ENCODE measurements at regions not wholly inside any gene's neighbourhood (a gene's known extent, or its start where the extent isn't known, plus 50 kb on each side); places are given as distances from the start of the nearest gene placed in this dataset.
"Not testable (repeated sequence)": the region's sequence is repeated elsewhere in the genome, so short reads cannot be mapped to it uniquely, and the experiment has no call there.

DNA sequence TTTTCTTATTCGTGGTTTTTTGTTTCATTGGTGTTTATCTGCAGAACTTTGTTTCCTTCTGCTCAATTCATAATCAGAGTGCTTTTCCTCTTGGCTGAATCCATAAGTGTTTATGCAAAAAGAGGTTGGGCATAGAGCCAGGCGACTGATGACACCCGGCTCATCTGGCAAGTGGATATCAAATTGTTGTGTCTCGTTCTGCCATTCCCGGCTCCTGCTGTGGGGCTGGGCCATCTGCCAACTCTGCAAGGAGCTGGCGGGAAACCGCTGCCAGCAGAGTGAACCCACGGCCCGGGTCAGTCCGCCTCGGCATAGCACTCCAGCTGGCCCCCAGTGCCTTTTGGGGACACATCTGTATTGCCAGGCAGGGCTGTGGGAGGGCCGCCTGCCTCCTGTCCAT lies 83.0 kb upstream of the ROPN1B start:
- in situ Hi-C loops (cut with MboI); H2AFZ ChIP-seq (ENCODE audit: control insufficient read depth, low read depth, low read length); POLR2A ChIA-PET; H3K9ac ChIP-seq (ENCODE audit: control insufficient read depth, insufficient read depth, low read length); intact Hi-C loops (cut with micrococcal nuclease; ENCODE audit: unreplicated experiment); ATAC-seq; H3K9me3 ChIP-seq (replicated peaks; ENCODE audit: control insufficient read depth, insufficient read depth, low read length); CTCF ChIA-PET; H4K20me1 ChIP-seq (ENCODE audit: control insufficient read depth, insufficient read depth); H3K4me2 ChIP-seq (ENCODE audit: control insufficient read depth, insufficient read depth); H3K27me3 ChIP-seq (replicated peaks in 1 of 2; ENCODE audit: control insufficient read depth in 2 of 2, insufficient read depth in 2 of 2, low read length in 1 of 2); RAD21 ChIA-PET (ENCODE audit: unreplicated experiment); H3K4me3 ChIP-seq; H3K79me2 ChIP-seq (ENCODE audit: control insufficient read depth, insufficient read depth, low read length); FAIRE-seq; H3K4me1 ChIP-seq (ENCODE audit: control insufficient read depth, insufficient read depth, low read length); SMC1A ChIA-PET (ENCODE audit: uncharacterized antibody, unreplicated experiment); DNase-seq (ENCODE audit: low read depth, low spot score); H3K36me3 ChIP-seq (ENCODE audit: control insufficient read depth in 2 of 2, insufficient read depth in 2 of 2, low read length in 1 of 2); H3K27ac ChIP-seq (ENCODE audit: control insufficient read depth, insufficient read depth); BruUV-seq (replicated peaks): not testable (repeated sequence)
- 53% methylated on average over 12 of the region's 12 CpGs for WGBS (ENCODE audit: insufficient coverage, insufficient replicate concordance, low lambda C conversion rate, missing lambda C conversion rate)

DNA sequence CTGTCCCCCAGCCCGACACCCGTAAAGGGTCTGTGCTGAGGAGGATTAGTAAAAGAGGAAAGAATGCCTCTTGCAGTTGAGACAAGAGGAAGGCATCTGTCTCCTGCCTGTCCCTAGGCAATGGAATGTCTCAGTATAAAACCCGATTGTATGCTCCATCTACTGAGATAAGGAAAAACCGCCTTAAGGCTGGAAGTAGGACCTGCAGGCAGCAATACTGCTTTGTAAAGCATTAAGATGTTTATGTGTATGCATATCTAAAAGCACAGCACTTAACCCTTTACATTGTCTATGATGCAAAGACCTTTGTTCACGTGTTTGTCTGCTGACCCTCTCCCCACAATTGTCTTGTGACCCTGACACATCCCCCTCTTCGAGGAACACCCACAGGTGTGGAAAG lies 69.8 kb upstream of the ROPN1B start:
- intact Hi-C loops (cut with micrococcal nuclease; ENCODE audit: unreplicated experiment); H3K4me2 ChIP-seq (ENCODE audit: control insufficient read depth, insufficient read depth); H3K4me3 ChIP-seq; SMC1A ChIA-PET (ENCODE audit: uncharacterized antibody, unreplicated experiment); H3K79me2 ChIP-seq (ENCODE audit: control insufficient read depth, insufficient read depth, low read length); H3K27me3 ChIP-seq (replicated peaks in 1 of 2; ENCODE audit: control insufficient read depth in 2 of 2, insufficient read depth in 2 of 2, low read length in 1 of 2); ATAC-seq; H3K36me3 ChIP-seq (ENCODE audit: control insufficient read depth in 2 of 2, insufficient read depth in 2 of 2, low read length in 1 of 2); DNase-seq (ENCODE audit: low read depth, low spot score); RAD21 ChIA-PET (ENCODE audit: unreplicated experiment); H3K9me3 ChIP-seq (replicated peaks; ENCODE audit: control insufficient read depth, insufficient read depth, low read length); H3K9ac ChIP-seq (ENCODE audit: control insufficient read depth, insufficient read depth, low read length); POLR2A ChIA-PET; in situ Hi-C loops (cut with MboI); CTCF ChIA-PET; H2AFZ ChIP-seq (ENCODE audit: control insufficient read depth, low read depth, low read length); BruUV-seq (replicated peaks); H3K4me1 ChIP-seq (ENCODE audit: control insufficient read depth, insufficient read depth, low read length); FAIRE-seq; H4K20me1 ChIP-seq (ENCODE audit: control insufficient read depth, insufficient read depth); H3K27ac ChIP-seq (ENCODE audit: control insufficient read depth, insufficient read depth): not testable (repeated sequence)
- 28% methylated on average over 6 of the region's 6 CpGs for whole genome bisulfite sequencing (ENCODE audit: insufficient coverage, insufficient replicate concordance, low lambda C conversion rate, missing lambda C conversion rate)

DNA sequence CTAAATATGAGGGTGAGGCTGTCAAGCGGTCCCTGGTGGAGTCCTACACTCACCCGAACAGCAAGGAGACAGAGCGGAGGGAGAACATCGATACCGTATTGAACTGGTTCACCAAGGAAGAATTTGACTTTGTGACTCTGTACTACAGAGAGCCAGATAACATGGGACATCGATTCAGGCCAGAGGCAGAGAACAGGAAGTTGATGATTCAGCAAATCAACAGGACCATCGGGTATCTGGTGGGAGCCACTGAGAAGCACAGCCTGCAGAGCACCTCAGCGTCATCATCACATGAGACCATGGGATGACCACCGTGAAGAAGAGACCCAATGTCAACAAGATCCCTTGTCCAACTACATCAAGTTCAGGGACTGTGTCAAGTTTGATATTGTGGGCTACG lies 67.5 kb upstream of the ROPN1B start:
- intact Hi-C loops (cut with micrococcal nuclease; ENCODE audit: unreplicated experiment); CTCF ChIA-PET; H3K4me1 ChIP-seq (ENCODE audit: control insufficient read depth, insufficient read depth, low read length); H4K20me1 ChIP-seq (ENCODE audit: control insufficient read depth, insufficient read depth); ATAC-seq; H3K27me3 ChIP-seq (replicated peaks in 1 of 2; ENCODE audit: control insufficient read depth in 2 of 2, insufficient read depth in 2 of 2, low read length in 1 of 2); H3K36me3 ChIP-seq (ENCODE audit: control insufficient read depth in 2 of 2, insufficient read depth in 2 of 2, low read length in 1 of 2); H3K79me2 ChIP-seq (ENCODE audit: control insufficient read depth, insufficient read depth, low read length); H3K4me3 ChIP-seq; FAIRE-seq; H2AFZ ChIP-seq (ENCODE audit: control insufficient read depth, low read depth, low read length); in situ Hi-C loops (cut with MboI); H3K27ac ChIP-seq (ENCODE audit: control insufficient read depth, insufficient read depth); RAD21 ChIA-PET (ENCODE audit: unreplicated experiment); H3K9me3 ChIP-seq (replicated peaks; ENCODE audit: control insufficient read depth, insufficient read depth, low read length); POLR2A ChIA-PET; H3K9ac ChIP-seq (ENCODE audit: control insufficient read depth, insufficient read depth, low read length); SMC1A ChIA-PET (ENCODE audit: uncharacterized antibody, unreplicated experiment); H3K4me2 ChIP-seq (ENCODE audit: control insufficient read depth, insufficient read depth); DNase-seq (ENCODE audit: low read depth, low spot score); BruUV-seq (replicated peaks): not testable (repeated sequence)
- 50% methylated on average over 10 of the region's 10 CpGs for WGBS (ENCODE audit: insufficient coverage, insufficient replicate concordance, low lambda C conversion rate, missing lambda C conversion rate)

DNA sequence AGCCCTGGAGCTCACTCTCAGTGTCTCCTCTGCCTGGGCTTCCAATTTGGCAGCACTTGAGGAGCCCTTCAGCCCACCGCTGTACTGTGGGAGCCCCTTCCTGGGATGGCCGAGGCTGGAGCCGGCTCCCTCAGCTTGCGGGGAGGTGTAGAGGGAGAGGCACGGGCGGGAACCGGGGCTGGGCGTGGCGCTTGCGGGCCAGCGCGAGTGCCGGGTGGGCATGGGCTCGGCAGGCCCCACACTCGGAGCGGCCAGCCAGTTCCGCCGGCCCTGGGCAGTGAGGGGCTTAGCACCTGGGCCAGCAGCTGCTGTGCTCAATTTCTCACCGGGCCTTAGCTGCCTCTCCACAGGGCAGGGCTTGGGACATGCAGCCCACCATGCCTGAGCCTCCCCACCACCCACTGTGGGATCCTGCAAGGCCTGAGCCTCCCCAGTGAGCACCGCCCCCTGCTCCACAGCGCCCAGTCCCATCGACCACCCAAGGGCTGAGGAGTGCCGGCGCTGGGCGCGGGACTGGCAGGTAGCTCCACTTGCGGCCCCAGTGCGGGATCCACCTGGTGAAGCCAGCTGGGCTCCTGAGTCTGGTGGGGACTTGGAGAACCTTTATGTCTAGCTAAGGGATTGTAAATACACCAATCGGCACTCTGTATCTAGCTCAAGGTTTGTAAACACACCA lies 65.1 kb upstream of the ROPN1B start:
- FAIRE-seq; H3K4me1 ChIP-seq (ENCODE audit: control insufficient read depth, insufficient read depth, low read length); DNase-seq (ENCODE audit: low read depth, low spot score); H4K20me1 ChIP-seq (ENCODE audit: control insufficient read depth, insufficient read depth); CTCF ChIA-PET; H3K27me3 ChIP-seq (replicated peaks in 1 of 2; ENCODE audit: control insufficient read depth in 2 of 2, insufficient read depth in 2 of 2, low read length in 1 of 2); H3K36me3 ChIP-seq (ENCODE audit: control insufficient read depth in 2 of 2, insufficient read depth in 2 of 2, low read length in 1 of 2); BruUV-seq (replicated peaks); H3K4me3 ChIP-seq; H3K27ac ChIP-seq (ENCODE audit: control insufficient read depth, insufficient read depth); SMC1A ChIA-PET (ENCODE audit: uncharacterized antibody, unreplicated experiment); H3K4me2 ChIP-seq (ENCODE audit: control insufficient read depth, insufficient read depth); in situ Hi-C loops (cut with MboI); H2AFZ ChIP-seq (ENCODE audit: control insufficient read depth, low read depth, low read length); H3K9ac ChIP-seq (ENCODE audit: control insufficient read depth, insufficient read depth, low read length); ATAC-seq; intact Hi-C loops (cut with micrococcal nuclease; ENCODE audit: unreplicated experiment); H3K9me3 ChIP-seq (replicated peaks; ENCODE audit: control insufficient read depth, insufficient read depth, low read length); H3K79me2 ChIP-seq (ENCODE audit: control insufficient read depth, insufficient read depth, low read length); POLR2A ChIA-PET; RAD21 ChIA-PET (ENCODE audit: unreplicated experiment): not testable (repeated sequence)
- WGBS (ENCODE audit: insufficient coverage, insufficient replicate concordance, low lambda C conversion rate, missing lambda C conversion rate), result 73% methylated on average over 18 of the region's 29 CpGs

All from GM12878 (cell line).